Lung (tissue), 11 donors: ENCODE measurements at regions not wholly inside any gene's neighbourhood (a gene's known extent, or its start where the extent isn't known, plus 50 kb on each side); places are given as distances from the start of the nearest gene placed in this dataset.

Experiments used
- ATAC-seq: fragments of 200-7000 bp; cut with Tn5 transposase; one replicate; pipeline ENCODE4 v1.9.1; 2020; ENCODE audit warnings: moderate number of reproducible peaks; ENCODE audit not compliant: insufficient read depth, low FRiP score
- DNase-seq, 3 donors: peaks; one replicate each; pipeline ENCODE4 v3.0.0-alpha.2; 2013 to 2017
- H3K27ac ChIP-seq, 2 donors: one replicate each; pipeline ENCODE4 v1.5.1; 2013; ENCODE audit warnings: mild to moderate bottlenecking in 2 of 2, moderate library complexity in 2 of 2, control low read depth in 1 of 2, inconsistent platforms in 1 of 2, low read depth in 1 of 2, low read length in 1 of 2
- H3K27me3 ChIP-seq, 3 donors: one replicate each; pipeline ENCODE4 v1.5.1; 2013; ENCODE audit warnings: low read length in 2 of 3; ENCODE audit not compliant: control insufficient read depth in 3 of 3, insufficient read depth in 3 of 3
- H3K36me3 ChIP-seq, 4 donors: one replicate each; pipeline ENCODE4 v1.5.1; 2013; ENCODE audit warnings: low read length in 4 of 4, mild to moderate bottlenecking in 1 of 4, moderate library complexity in 1 of 4; ENCODE audit not compliant: control insufficient read depth in 4 of 4, insufficient read depth in 4 of 4
- H3K4me1 ChIP-seq, 5 donors: one replicate each; pipeline ENCODE4 v1.5.1; 2013; ENCODE audit warnings: low read length in 5 of 5, mild to moderate bottlenecking in 2 of 5, moderate library complexity in 1 of 5; ENCODE audit not compliant: control insufficient read depth in 5 of 5, insufficient read depth in 5 of 5
- H3K4me3 ChIP-seq: one replicate; pipeline ENCODE4 v1.5.1; 2013; ENCODE audit warnings: mild to moderate bottlenecking, control low read depth, moderate library complexity
- H3K9ac ChIP-seq, 2 donors: one replicate each; pipeline ENCODE4 v1.5.1; 2013; ENCODE audit warnings: low read length in 2 of 2, control low read depth in 1 of 2; ENCODE audit not compliant: insufficient read depth in 1 of 2
- H3K9me3 ChIP-seq, 4 donors: one replicate each; pipeline ENCODE4 v1.5.1; 2013; ENCODE audit warnings: low read length in 3 of 4, mild to moderate bottlenecking in 1 of 4, moderate library complexity in 1 of 4; ENCODE audit not compliant: control insufficient read depth in 4 of 4, insufficient read depth in 3 of 4
- CTCF ChIP-seq: IDR thresholded peaks from 2 replicates; pipeline ENCODE4 v1.5.1; 2012; ENCODE audit warnings: mild to moderate bottlenecking; ENCODE audit errors: control extremely low read depth, extremely low read depth
- whole genome bisulfite sequencing, 2 donors: extraction: QIAGEN DNeasy Blood & Tissue Kit; methylation state at CpG; one replicate each; pipeline ENCODE4 v1.1.7; 2013; 5-methylcytosine and 5-hydroxymethylcytosine counted together
- donor health status: control.
- donor health status: control.
- donor health status: Bipolar disorder and iron deficiency.
- donor health status: healthy.
- donor health status: DM: yes; HTN: yes; CAD: no.

DNA sequence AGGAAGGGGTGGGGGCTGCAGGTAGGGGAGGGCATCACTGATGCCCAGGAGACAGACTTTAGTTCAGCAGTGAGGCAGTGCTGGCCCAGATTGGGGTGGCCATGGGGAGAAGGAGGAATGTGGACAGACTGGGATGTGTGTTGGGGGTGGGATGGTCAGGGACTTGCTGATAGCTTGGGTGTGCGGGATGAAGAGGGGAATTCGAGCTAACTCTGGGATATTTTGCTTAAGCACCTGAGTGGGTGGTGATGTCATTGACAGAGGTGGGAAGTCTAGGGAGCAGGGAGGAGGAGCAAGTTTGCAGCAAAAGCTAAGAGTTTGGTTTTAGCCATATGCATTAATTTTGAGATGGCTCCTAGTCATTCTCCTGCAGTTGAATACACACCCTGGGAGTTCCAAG, 207.5 kb downstream of the RPLP1 start:
- no peak for TF ChIP-seq CTCF
- no peak for ATAC-seq

GRCh38 chr15:69660658-69661405, 208.2 kb downstream of the RPLP1 start:
- Histone ChIP-seq H3K27ac (no peak overlapping the region), H3K4me1 (peaks cover 0 to 13% (median 0%) of the 10 kb centered on the region in 5 donors), H3K36me3 (no peaks in the 10 kb centered on the region), H3K4me3 (no peak overlapping the region), H3K27me3 (peaks cover 0 to 4% (median 0%) of the 10 kb centered on the region in 3 donors), H3K9me3 (peaks cover 0 to 7% (median 0%) of the 10 kb centered on the region in 4 donors), H3K9ac (no peak overlapping the region)
- no peak for TF ChIP-seq CTCF
- 60 to 66% methylated on average over 7 of the region's 7 CpGs for WGBS, 2 donors
- ATAC-seq: no peak
- DNase-seq: no peak

More for the DNA sequence above, 207.5 kb downstream of the RPLP1 start:
- DNase-seq: no peak
- Histone ChIP-seq H3K9me3 (peaks cover 0 to 7% (median 0%) of the 10 kb centered on the region in 4 donors), H3K27ac (no peak overlapping the region), H3K36me3 (no peaks in the 10 kb centered on the region), H3K4me1 (peaks cover 0 to 7% (median 0%) of the 10 kb centered on the region in 5 donors), H3K9ac (no peak overlapping the region), H3K4me3 (no peak overlapping the region), H3K27me3 (peaks cover 0 to 4% (median 0%) of the 10 kb centered on the region in 3 donors)
- WGBS, 2 donors: 91 to 97% methylated on average over 2 of the region's 2 CpGs

DNA sequence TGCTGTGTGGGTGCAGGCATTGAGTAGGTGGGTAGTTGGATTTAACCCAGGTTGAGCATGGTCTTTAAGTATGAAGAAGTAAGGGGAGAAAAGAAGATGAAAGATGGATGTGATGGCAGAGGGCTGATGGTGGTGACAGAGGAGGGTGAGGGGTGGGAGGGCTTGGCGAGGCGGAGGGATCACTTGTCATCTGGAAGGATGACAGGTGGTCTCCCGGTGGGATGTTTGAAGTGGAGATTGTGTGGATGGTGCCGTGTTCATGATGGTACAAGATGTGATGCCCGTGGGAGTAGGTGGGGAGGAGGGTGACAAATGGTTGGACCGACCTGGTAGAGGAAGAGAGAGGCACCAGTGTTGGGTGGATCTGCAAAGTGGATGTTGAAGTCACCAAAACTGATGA, 208.8 kb downstream of the RPLP1 start:
- no peak for TF ChIP-seq CTCF
- 84 to 92% methylated on average over 6 of the region's 6 CpGs for WGBS, 2 donors
- Histone ChIP-seq H3K36me3 (no peaks in the 10 kb centered on the region), H3K4me3 (no peak overlapping the region), H3K9me3 (peaks cover 0 to 7% (median 0%) of the 10 kb centered on the region in 4 donors), H3K27me3 (peaks cover 0 to 4% (median 0%) of the 10 kb centered on the region in 3 donors), H3K27ac (no peak overlapping the region), H3K4me1 (peaks cover 0 to 19% (median 0%) of the 10 kb centered on the region in 5 donors), H3K9ac (no peak overlapping the region)
- DNase-seq (no peak), ATAC-seq (no peak)
